ENCODE measurements at regions not wholly inside any gene's neighbourhood (a gene's known extent, or its start where the extent isn't known, plus 50 kb on each side); places are given as distances from the start of the nearest gene placed in this dataset.
"Not testable (repeated sequence)": the region's sequence is repeated elsewhere in the genome, so short reads cannot be mapped to it uniquely, and the experiment has no call there.

GRCh38 chr12:74365178-74365964, 172.3 kb upstream of the ATXN7L3B start:
- DNase-seq (ENCODE audit: low read depth in 2 of 2), result peak; percentile 28 to 68

DNA sequence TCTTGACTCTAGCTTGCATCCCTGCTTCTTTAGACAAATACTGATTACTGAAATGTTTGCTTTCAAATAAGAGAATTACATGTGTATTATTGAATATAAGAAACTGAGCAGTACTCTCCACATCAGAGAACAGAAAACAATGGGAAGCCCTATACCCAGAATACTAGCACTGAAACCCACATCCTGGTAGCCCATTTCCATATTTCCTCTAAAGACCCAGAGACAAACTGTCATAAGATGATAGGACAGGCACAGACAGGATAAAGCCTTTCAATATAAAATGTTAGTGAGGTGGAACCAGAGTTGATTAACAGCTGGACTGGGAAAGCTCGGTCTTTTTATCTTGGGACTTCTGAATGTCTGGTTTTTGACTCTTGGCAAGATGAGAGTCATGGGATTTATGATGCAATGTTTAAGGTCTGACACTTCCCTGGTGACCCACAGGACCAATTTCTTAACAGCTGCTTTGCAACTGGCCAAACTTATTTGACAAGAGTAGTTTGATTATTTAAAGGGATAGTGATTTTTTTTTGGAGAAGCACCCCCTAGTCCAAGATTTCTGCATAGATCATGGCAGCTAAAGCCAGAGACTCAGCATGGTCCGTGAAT, 166.9 kb upstream of the ATXN7L3B start:
- no peak for DNase-seq (ENCODE audit: low read depth in 2 of 2)

DNA sequence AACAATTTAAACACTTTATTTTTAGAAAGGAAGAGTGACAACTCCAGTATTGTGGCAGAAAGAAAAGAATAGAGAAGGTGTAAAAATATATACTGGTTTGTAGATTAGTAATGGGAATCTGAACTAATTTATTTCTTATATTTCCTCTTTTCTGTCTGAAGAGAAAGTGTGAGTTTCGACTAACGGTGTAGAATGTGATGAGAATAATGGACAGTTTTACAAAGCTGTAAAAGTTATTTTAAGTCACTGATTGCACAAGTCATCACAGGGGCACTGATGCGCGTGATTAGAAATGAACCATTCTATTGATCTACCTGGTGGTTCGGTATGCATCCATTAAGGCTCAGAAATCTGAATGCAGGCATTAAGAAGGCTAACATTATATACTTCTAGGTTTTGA, 158.5 kb upstream of the ATXN7L3B start:
- DNase-seq (ENCODE audit: low read depth in 2 of 2), result no peak

GRCh38 chr12:74381958-74382357, 155.7 kb upstream of the ATXN7L3B start:
- no peak for DNase-seq (ENCODE audit: low read depth in 2 of 2)

DNA sequence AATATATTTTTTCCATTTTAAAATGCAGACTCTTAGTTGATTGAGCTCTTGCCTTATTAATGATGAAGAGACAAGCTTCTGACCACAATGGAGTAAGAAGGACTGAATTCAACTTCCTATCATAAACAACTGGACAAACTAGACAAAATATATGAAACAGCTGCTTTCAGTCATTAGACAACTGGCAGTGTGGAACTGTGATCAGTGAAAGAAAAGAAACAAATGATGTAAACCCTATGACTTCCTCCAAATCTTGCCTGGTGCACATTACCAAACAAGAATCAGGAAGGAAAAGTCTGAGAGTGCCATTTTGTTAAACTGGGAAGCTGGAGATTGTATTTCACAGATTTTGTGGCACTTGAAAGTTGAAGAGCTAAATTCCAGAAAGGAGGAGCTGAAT, 154.7 kb upstream of the ATXN7L3B start:
- no peak for DNase-seq (ENCODE audit: low read depth in 2 of 2)

- DNase-seq (ENCODE audit: low read depth in 2 of 2), result no peak
Observed at GRCh38 chr12:74391283-74391682, 146.4 kb upstream of the ATXN7L3B start.

DNA sequence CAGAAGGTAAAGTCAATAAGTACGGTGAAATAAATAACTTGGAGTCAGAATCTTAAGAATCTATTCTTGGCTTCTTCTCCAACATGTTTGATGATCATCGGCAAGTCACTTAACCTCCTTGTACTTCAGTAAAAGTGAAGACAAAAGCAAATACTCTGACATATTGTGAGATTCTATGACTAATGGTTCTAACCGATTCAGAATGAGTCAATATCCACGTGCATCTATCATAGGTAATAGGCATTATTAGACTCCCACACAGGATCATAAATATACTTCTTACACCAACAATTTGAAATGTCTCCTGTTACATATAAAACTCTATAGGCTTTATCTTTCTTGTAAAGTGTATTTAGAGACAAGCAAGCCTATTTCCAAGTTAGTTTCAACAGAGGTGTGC, 144.4 kb upstream of the ATXN7L3B start:
- DNase-seq (ENCODE audit: low read depth in 2 of 2), result no peak

- DNase-seq (ENCODE audit: low read depth in 2 of 2), result no peak
Observed at GRCh38 chr12:74394647-74395046, 143.0 kb upstream of the ATXN7L3B start.

DNA sequence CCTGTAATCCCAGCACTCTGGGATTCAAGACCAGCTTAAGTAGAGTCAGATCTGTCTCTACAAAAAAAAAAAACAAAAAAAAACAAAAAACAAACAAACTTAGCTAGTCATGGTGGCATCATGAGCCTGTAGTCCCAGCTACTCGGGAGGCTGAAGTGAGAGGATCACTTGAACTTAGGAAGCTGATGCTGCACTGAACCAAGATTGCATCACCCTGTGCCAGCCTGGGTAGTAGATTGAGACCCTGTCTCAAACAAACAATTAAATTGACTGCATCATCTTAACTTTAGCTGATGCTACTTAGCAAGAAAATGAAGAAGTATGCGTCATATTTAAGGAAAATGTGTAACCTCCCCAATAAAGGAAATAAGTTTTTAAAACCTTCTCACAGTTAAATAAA, 136.6 kb upstream of the ATXN7L3B start:
- DNase-seq (ENCODE audit: low read depth in 2 of 2), result no peak

- DNase-seq (ENCODE audit: low read depth in 2 of 2), result no peak
Observed at GRCh38 chr12:74401966-74402365, 135.7 kb upstream of the ATXN7L3B start.

GRCh38 chr12:74403221-74403470, 134.5 kb upstream of the ATXN7L3B start:
- not testable (repeated sequence) for DNase-seq (ENCODE audit: low read depth in 2 of 2)

- no peak for DNase-seq (ENCODE audit: low read depth in 2 of 2)
Observed at GRCh38 chr12:74408601-74409166, 129.0 kb upstream of the ATXN7L3B start.

DNA sequence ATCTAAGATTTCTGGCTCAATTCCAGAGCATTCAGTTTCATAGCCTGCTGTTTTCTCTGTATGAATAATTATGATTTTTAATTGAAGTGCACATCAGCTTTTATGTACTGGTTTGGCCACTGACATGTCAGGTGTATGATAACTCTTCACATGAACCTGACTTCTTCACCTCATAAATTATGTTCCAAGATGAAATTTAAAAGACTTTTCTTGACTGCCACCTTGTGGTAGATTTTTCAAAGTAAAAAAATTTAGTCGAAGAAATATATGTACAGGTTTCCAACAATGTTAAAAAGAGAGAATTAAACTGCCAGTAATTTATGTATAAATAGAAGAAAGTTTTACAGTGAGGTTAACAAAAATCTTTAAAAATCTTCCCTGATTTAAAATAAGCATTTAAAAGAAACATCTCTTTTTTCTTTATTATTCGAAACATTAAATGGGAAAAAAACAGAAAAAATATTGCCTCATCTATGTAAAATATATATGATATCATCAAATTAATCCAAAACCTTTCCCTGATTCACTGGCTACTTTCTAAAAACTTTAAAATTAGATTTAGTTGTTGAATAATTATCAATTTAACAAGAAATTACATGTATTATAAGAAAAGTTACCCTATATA, 124.9 kb upstream of the ATXN7L3B start:
- peak; percentile 2 to 10 for DNase-seq (ENCODE audit: low read depth in 2 of 2)

DNA sequence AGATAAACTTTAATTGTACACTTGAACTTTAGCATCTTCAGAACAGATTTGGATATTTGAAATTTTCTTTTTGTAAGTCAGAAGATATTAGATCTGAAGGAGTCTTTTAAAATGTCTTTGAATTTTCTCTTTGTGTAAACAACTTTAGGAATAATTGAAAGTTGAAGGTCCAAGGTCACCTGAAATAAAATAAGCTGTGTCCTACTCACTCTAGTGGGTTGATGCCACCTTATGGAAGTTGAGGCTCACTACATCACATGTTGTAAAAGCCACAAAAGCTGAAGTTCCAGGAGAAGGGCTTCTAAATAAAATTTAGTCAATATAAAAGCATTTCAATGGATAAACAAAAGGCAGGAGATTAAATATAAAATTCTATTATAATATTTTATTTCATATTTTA, 122.0 kb upstream of the ATXN7L3B start:
- peak; percentile 23 to 40 for DNase-seq (ENCODE audit: low read depth in 2 of 2)

DNA sequence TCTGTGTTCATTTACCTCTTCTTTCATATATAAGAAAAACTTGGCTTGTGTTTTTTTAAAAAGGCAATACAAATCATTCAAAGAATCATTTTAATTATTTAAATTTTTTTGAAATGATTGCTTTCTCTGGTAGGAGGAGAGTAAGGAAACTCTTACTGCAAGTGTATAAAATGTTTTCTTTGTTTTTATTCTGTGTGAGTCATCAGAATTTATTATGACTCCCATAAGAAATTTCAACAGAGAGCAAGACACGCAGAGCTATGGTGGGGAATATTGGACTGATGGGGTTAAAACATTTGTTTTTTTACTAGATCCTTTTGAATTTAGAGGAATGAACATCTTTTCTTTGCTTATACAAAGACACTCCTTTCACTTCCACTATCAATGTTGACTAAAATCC, 119.1 kb upstream of the ATXN7L3B start:
- DNase-seq (ENCODE audit: low read depth in 2 of 2), result no peak

GRCh38 chr12:74424778-74425177, 112.9 kb upstream of the ATXN7L3B start:
- no peak for DNase-seq (ENCODE audit: low read depth in 2 of 2)

- no peak for DNase-seq (ENCODE audit: low read depth in 2 of 2)
Observed at GRCh38 chr12:74426091-74426490, 111.5 kb upstream of the ATXN7L3B start.

DNA sequence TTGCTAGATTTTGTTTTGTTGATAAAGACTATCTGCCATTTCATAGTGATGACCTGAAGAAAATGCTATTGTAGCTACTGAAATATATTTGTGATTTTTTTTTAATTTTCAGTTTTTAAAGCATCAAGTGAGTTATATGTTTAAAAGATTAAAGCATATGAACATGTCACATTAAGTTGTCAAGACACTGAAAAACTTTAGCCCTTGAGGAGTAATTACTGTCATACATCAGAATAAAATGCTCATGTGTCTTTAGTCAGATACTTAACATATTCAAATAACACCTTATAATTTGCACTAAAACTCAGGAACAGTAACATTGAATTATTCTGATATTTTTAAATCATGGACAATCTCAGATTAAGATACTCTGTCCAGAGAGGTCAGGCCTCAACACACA, 108.1 kb upstream of the ATXN7L3B start:
- no peak for DNase-seq (ENCODE audit: low read depth in 2 of 2)

- no peak for DNase-seq (ENCODE audit: low read depth in 2 of 2)
Observed at GRCh38 chr12:74431801-74432200, 105.8 kb upstream of the ATXN7L3B start.

GRCh38 chr12:74440469-74440868, 97.2 kb upstream of the ATXN7L3B start:
- no peak for DNase-seq (ENCODE audit: low read depth in 2 of 2)

- no peak for DNase-seq (ENCODE audit: low read depth in 2 of 2)
Observed at GRCh38 chr12:74441872-74442271, 95.8 kb upstream of the ATXN7L3B start.

- DNase-seq (ENCODE audit: low read depth in 2 of 2), result no peak
Observed at GRCh38 chr12:74446466-74446865, 91.2 kb upstream of the ATXN7L3B start.

DNA sequence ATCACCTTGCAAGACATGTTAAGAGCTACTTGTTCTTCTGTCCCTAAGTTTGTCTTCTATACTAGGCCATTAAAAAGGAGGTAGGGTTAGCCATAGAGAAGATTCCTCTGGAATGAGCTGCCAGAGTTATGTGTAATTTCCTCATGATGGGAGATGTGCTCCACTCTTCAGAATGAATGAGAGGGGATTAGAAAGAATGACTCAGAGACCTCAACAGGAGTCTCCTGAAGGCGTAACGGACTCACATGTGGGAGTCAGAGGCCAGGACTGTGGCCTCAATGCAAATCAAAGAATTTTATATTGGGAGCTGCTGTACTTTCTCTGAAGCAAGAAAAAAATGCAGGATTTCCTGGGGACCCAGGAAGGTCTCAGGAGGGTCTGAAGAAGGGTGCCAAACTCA, 87.8 kb upstream of the ATXN7L3B start:
- no peak for DNase-seq (ENCODE audit: low read depth in 2 of 2)
